H9 (cell line): ENCODE measurements at regions not wholly inside any gene's neighbourhood (a gene's known extent, or its start where the extent isn't known, plus 50 kb on each side); places are given as distances from the start of the nearest gene placed in this dataset.
"Not testable (repeated sequence)": the region's sequence is repeated elsewhere in the genome, so short reads cannot be mapped to it uniquely, and the experiment has no call there.

ENCODE experiments used
- DNase-seq: peaks from one replicate; pipeline ENCODE4 v3.0.0-alpha.2; 2017
- H2AFZ ChIP-seq: one replicate; pipeline ENCODE4 v1.6.1; 2013; ENCODE audit warnings: mild to moderate bottlenecking, low read length, control low read depth, moderate library complexity
- H2AK5ac ChIP-seq: 2 replicates; pipeline ENCODE4 v1.6.1; 2013; ENCODE audit warnings: low read length, control low read depth, mixed read lengths; ENCODE audit not compliant: insufficient read length
- H2BK120ac ChIP-seq: one replicate; pipeline ENCODE4 v1.6.1; 2013; ENCODE audit warnings: low read depth, mild to moderate bottlenecking, low read length, control low read depth, inconsistent platforms; ENCODE audit not compliant: poor library complexity, severe bottlenecking
- H2BK12ac ChIP-seq: 2 replicates; pipeline ENCODE4 v1.6.1; 2013; ENCODE audit warnings: low read length, control low read depth, mixed read lengths, low read depth; ENCODE audit not compliant: insufficient read length
- H2BK15ac ChIP-seq: 2 replicates; pipeline ENCODE4 v1.6.1; 2013; ENCODE audit warnings: low read depth, low read length, control low read depth
- H2BK20ac ChIP-seq: one replicate; pipeline ENCODE4 v1.6.1; 2013; ENCODE audit warnings: low read depth, mild to moderate bottlenecking, low read length, control low read depth, inconsistent platforms; ENCODE audit not compliant: poor library complexity, severe bottlenecking
- H2BK5ac ChIP-seq: 2 replicates; pipeline ENCODE4 v1.6.1; 2013; ENCODE audit warnings: low read length, control low read depth, mixed read lengths; ENCODE audit not compliant: insufficient read length
- H3K14ac ChIP-seq: 2 replicates; pipeline ENCODE4 v1.6.1; 2013; ENCODE audit warnings: low read length, control low read depth; ENCODE audit not compliant: insufficient read depth
- H3K18ac ChIP-seq: 2 replicates; pipeline ENCODE4 v1.6.1; 2013; ENCODE audit warnings: low read depth, mild to moderate bottlenecking, mixed read lengths, low read length, control low read depth; ENCODE audit not compliant: insufficient read length
- H3K23ac ChIP-seq: 2 replicates; pipeline ENCODE4 v1.6.1; 2013; ENCODE audit warnings: low read length, control low read depth, mixed read lengths, low read depth; ENCODE audit not compliant: insufficient read length
- H3K23me2 ChIP-seq: 2 replicates; pipeline ENCODE4 v1.6.1; 2013; ENCODE audit warnings: low read depth, mild to moderate bottlenecking, mixed read lengths, low read length, control low read depth; ENCODE audit not compliant: insufficient read length, poor library complexity, severe bottlenecking
- H3K27ac ChIP-seq: 2 replicates; pipeline ENCODE4 v1.5.1; 2013; ENCODE audit warnings: low read length, control low read depth, mixed read lengths, low read depth; ENCODE audit not compliant: insufficient read length
- H3K27me3 ChIP-seq: 2 replicates; pipeline ENCODE4 v1.6.1; 2013; ENCODE audit warnings: low read length, control low read depth, inconsistent platforms; ENCODE audit not compliant: insufficient read depth
- H3K4ac ChIP-seq: 2 replicates; pipeline ENCODE4 v1.6.1; 2013; ENCODE audit warnings: low read depth, mild to moderate bottlenecking, control low read depth, inconsistent platforms, low read length, moderate library complexity
- H3K4me1 ChIP-seq: 2 replicates; pipeline ENCODE4 v1.6.1; 2013; ENCODE audit warnings: low read length, control low read depth, inconsistent platforms; ENCODE audit not compliant: insufficient read depth
- H3K4me2 ChIP-seq: 2 replicates; pipeline ENCODE4 v1.6.1; 2013; ENCODE audit warnings: low read length, control low read depth, mixed read lengths; ENCODE audit not compliant: insufficient read length, insufficient read depth
- H3K56ac ChIP-seq: 2 replicates; pipeline ENCODE4 v1.6.1; 2013; ENCODE audit warnings: low read depth, mild to moderate bottlenecking, mixed read lengths, low read length, control low read depth; ENCODE audit not compliant: insufficient read length
- H3K79me1 ChIP-seq: 2 replicates; pipeline ENCODE4 v1.6.1; 2013; ENCODE audit warnings: low read depth, mild to moderate bottlenecking, moderate library complexity, low read length, control low read depth, inconsistent platforms; ENCODE audit not compliant: insufficient read depth, poor library complexity, severe bottlenecking
- H3K79me2 ChIP-seq: 2 replicates; pipeline ENCODE4 v1.6.1; 2013; ENCODE audit warnings: low read length, control low read depth, inconsistent platforms; ENCODE audit not compliant: insufficient read depth
- H3K9ac ChIP-seq: 2 replicates; pipeline ENCODE4 v1.6.1; 2013; ENCODE audit warnings: low read length, control low read depth, mixed read lengths; ENCODE audit not compliant: insufficient read length; ENCODE audit errors: extremely low read depth
- H3K9me3 ChIP-seq: one replicate; pipeline ENCODE4 v1.6.1; 2013; ENCODE audit warnings: low read depth, low read length, inconsistent platforms; ENCODE audit not compliant: control insufficient read depth
- H3T11ph ChIP-seq: one replicate; pipeline ENCODE4 v1.6.1; 2013; ENCODE audit warnings: mild to moderate bottlenecking, low read length, control low read depth, inconsistent platforms
- H4K20me1 ChIP-seq: one replicate; pipeline ENCODE4 v1.6.1; 2013; ENCODE audit not compliant: control insufficient read depth, insufficient read length, insufficient read depth
- H4K5ac ChIP-seq: 2 replicates; pipeline ENCODE4 v1.6.1; 2013; ENCODE audit warnings: low read depth, mild to moderate bottlenecking, mixed read lengths, low read length, control low read depth; ENCODE audit not compliant: insufficient read length
- H4K8ac ChIP-seq: replicated peaks from 2 replicates; pipeline ENCODE4 v1.6.1; 2013; ENCODE audit warnings: low read length, control low read depth, mixed read lengths, low read depth; ENCODE audit not compliant: insufficient read length
- H4K91ac ChIP-seq: 2 replicates; pipeline ENCODE4 v1.6.1; 2013; ENCODE audit warnings: low read depth, mild to moderate bottlenecking, moderate library complexity, mixed read lengths, low read length, control low read depth; ENCODE audit not compliant: insufficient read length
- H3K27ac Mint-ChIP-seq, 3 experiments: 2 replicates in 2 of 3; 3 replicates in 1 of 3; pipeline ENCODE4 v1.8.0; 2020 to 2021; ENCODE audit warnings: mixed read lengths in 3 of 3, mild to moderate bottlenecking in 1 of 3, moderate library complexity in 1 of 3
- H3K27me3 Mint-ChIP-seq: 2 replicates; pipeline ENCODE4 v1.8.0; 2021; ENCODE audit warnings: low read depth, mild to moderate bottlenecking, moderate library complexity, mixed read lengths
- H3K36me3 Mint-ChIP-seq, 3 experiments: 2 replicates in 2 of 3; 3 replicates in 1 of 3; pipeline ENCODE4 v1.8.0; 2020 to 2021; ENCODE audit warnings: low read depth in 3 of 3, mixed read lengths in 3 of 3; ENCODE audit not compliant: insufficient read depth in 1 of 3
- H3K4me1 Mint-ChIP-seq, 2 experiments: 2 replicates each; pipeline ENCODE4 v1.8.0; 2020; ENCODE audit warnings: mixed read lengths in 2 of 2
- H3K4me3 Mint-ChIP-seq, 2 experiments: 2 replicates in 1 of 2; 3 replicates in 1 of 2; pipeline ENCODE4 v1.8.0; 2020 to 2021; ENCODE audit warnings: mild to moderate bottlenecking in 2 of 2, mixed read lengths in 2 of 2, moderate library complexity in 1 of 2
- H3K9me3 Mint-ChIP-seq, 2 experiments: 2 replicates in 1 of 2; 3 replicates in 1 of 2; pipeline ENCODE4 v1.8.0; 2020; ENCODE audit warnings: mild to moderate bottlenecking in 2 of 2, mixed read lengths in 2 of 2, moderate library complexity in 1 of 2
- WGBS: extraction: QIAGEN DNeasy Blood & Tissue Kit; methylation state at CpG from one replicate; pipeline ENCODE4 v1.1.7; 2013; ENCODE audit warnings: missing lambda C conversion rate, low lambda C conversion rate, mixed read lengths; ENCODE audit not compliant: insufficient read length; ENCODE audit errors: extremely low coverage; 5-methylcytosine and 5-hydroxymethylcytosine counted together
- TF ChIP-seq, protein P1 (sequence below): fragments of 200-600 bp; sonication (generic); conservative IDR thresholded peaks from 3 replicates; pipeline ENCODE4 v1.8.0; 2021; ENCODE audit warnings: antibody characterized with exemption, mild to moderate bottlenecking

DNA sequence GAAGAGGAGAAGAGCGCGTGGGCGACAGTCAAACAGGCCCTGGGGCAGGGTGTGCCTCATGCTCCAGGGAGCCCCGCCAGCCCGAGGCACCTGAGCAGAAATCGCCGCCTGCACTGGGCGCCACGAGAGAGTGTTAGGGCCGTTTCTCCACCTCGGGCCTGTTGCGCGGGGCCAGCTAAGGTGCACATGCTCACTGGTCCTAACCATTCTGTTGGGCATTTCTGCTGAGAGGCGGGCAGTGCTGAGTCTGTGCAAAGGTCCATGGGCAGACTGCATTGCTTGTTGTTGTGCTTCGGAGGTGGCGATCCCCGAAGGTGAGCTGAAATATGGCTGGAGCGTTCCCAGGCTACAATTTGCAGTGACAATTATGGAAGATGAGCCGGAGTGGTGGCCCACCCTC is 367.8 kb upstream of the SPATA31A5 start:
- DNase-seq = no peak
- WGBS = no CpG with 5 or more reads among the region's 19 CpGs

DNA sequence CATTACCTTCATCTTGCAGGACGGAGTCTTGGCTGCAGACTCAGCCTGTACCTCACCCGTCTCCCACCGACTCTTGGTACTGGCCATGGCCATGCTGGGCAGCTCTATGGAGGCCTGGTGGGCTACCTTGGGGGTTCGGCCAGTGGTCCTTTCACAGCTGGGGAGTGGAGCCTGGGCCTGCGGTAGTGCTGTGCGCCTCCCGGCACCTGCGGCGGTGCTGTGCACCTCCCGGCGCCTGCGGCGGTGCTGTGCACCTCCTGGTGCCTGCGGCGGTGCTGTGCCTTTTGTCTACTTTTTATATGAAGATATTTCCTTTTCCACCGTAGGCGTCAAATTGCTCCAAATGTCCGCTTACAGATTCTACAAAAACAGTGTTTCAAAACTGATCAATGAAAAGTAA is 367.2 kb upstream of the SPATA31A5 start:
- H3K9me3 ChIP-seq, H3K27me3 ChIP-seq, H4K20me1 ChIP-seq, H3T11ph ChIP-seq, H3K4me2 ChIP-seq, H2BK5ac ChIP-seq, H2BK120ac ChIP-seq, H3K56ac ChIP-seq, H3K79me2 ChIP-seq, H3K9ac ChIP-seq, H2BK20ac ChIP-seq, H2AFZ ChIP-seq, H4K91ac ChIP-seq, H2BK12ac ChIP-seq, DNase-seq, H4K5ac ChIP-seq, H3K27me3 Mint-ChIP-seq, H2BK15ac ChIP-seq, H3K27ac Mint-ChIP-seq, H3K23ac ChIP-seq, H3K18ac ChIP-seq, H3K23me2 ChIP-seq, H3K4me1 ChIP-seq, H3K27ac ChIP-seq, H3K79me1 ChIP-seq, H3K4me3 Mint-ChIP-seq, H4K8ac ChIP-seq, H3K4ac ChIP-seq, H2AK5ac ChIP-seq, H3K14ac ChIP-seq, H3K4me1 Mint-ChIP-seq: not testable (repeated sequence)
- H3K9me3 Mint-ChIP-seq = peaks cover 64 to 71% of the 10 kb centered on the region in 2 experiments
- H3K36me3 Mint-ChIP-seq = peaks cover 0 to 18% (median 3%) of the 10 kb centered on the region in 3 experiments; a peak in 4 of 7 replicates
- WGBS = no CpG with 5 or more reads among the region's 18 CpGs

More for the DNA sequence above, 367.8 kb upstream of the SPATA31A5 start:
- H4K8ac ChIP-seq = no peak overlapping the region
- H2AFZ ChIP-seq = no peak overlapping the region
- no peak overlapping the region for H2AK5ac ChIP-seq
- H3K27ac ChIP-seq = no peak overlapping the region
- H3K23me2 ChIP-seq = no peaks in the 10 kb centered on the region
- no peak overlapping the region for H3K18ac ChIP-seq
- H2BK5ac ChIP-seq = no peak overlapping the region
- peaks cover 0 to 18% (median 3%) of the 10 kb centered on the region in 3 experiments; a peak in 4 of 7 replicates for H3K36me3 Mint-ChIP-seq
- peaks cover 6% of the 10 kb centered on the region for H3K9me3 ChIP-seq
- no peaks in the 10 kb centered on the region for H4K20me1 ChIP-seq
- no peak overlapping the region for H4K5ac ChIP-seq
- H3K4ac ChIP-seq = no peak overlapping the region
- no peak overlapping the region for H3K4me2 ChIP-seq
- H3K9me3 Mint-ChIP-seq = peaks cover 69 to 77% of the 10 kb centered on the region in 2 experiments
- H2BK12ac ChIP-seq = no peak overlapping the region
- H3T11ph ChIP-seq = no peak overlapping the region
- H3K9ac ChIP-seq = no peak overlapping the region
- no peak overlapping the region for H3K56ac ChIP-seq
- no peak overlapping the region for H2BK15ac ChIP-seq
- H3K4me3 Mint-ChIP-seq = no peak overlapping the region
- H2BK20ac ChIP-seq = no peak overlapping the region
- no peaks in the 10 kb centered on the region for H3K79me1 ChIP-seq
- H3K27me3 Mint-ChIP-seq = no peaks in the 10 kb centered on the region; the same call in none of the 2 replicates
- TF ChIP-seq, protein P1, sequence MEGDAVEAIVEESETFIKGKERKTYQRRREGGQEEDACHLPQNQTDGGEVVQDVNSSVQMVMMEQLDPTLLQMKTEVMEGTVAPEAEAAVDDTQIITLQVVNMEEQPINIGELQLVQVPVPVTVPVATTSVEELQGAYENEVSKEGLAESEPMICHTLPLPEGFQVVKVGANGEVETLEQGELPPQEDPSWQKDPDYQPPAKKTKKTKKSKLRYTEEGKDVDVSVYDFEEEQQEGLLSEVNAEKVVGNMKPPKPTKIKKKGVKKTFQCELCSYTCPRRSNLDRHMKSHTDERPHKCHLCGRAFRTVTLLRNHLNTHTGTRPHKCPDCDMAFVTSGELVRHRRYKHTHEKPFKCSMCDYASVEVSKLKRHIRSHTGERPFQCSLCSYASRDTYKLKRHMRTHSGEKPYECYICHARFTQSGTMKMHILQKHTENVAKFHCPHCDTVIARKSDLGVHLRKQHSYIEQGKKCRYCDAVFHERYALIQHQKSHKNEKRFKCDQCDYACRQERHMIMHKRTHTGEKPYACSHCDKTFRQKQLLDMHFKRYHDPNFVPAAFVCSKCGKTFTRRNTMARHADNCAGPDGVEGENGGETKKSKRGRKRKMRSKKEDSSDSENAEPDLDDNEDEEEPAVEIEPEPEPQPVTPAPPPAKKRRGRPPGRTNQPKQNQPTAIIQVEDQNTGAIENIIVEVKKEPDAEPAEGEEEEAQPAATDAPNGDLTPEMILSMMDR = no peak
- H3K4me1 Mint-ChIP-seq = no peaks in the 10 kb centered on the region
- no peaks in the 10 kb centered on the region for H3K27me3 ChIP-seq
- no peak overlapping the region for H2BK120ac ChIP-seq
- no peaks in the 10 kb centered on the region for H3K4me1 ChIP-seq
- no peaks in the 10 kb centered on the region for H3K79me2 ChIP-seq
- H3K14ac ChIP-seq = no peak overlapping the region
- no peak overlapping the region for H3K23ac ChIP-seq
- H4K91ac ChIP-seq = no peak overlapping the region
- H3K27ac Mint-ChIP-seq = no peak overlapping the region
